ENCODE measurements at regions not wholly inside any gene's neighbourhood (a gene's known extent, or its start where the extent isn't known, plus 50 kb on each side); places are given as distances from the start of the nearest gene placed in this dataset.

GRCh38 chr2:226376516-226377180 lies 423.0 kb downstream of the IRS1 start:
- DNase-seq, result no peak

GRCh38 chr2:226366920-226367319 lies 432.7 kb downstream of the IRS1 start:
- no peak for DNase-seq

GRCh38 chr2:226364217-226364616 lies 435.4 kb downstream of the IRS1 start:
- DNase-seq, result no peak

- no peak for DNase-seq
Observed at GRCh38 chr2:226362980-226363379, 436.6 kb downstream of the IRS1 start.

GRCh38 chr2:226360658-226361057 lies 439.0 kb downstream of the IRS1 start:
- no peak for DNase-seq

- DNase-seq, result no peak
Observed at GRCh38 chr2:226358688-226359087, 440.9 kb downstream of the IRS1 start.

GRCh38 chr2:226357816-226358215 lies 441.8 kb downstream of the IRS1 start:
- no peak for DNase-seq

- no peak for DNase-seq
Observed at GRCh38 chr2:226355600-226355999, 444.0 kb downstream of the IRS1 start.

GRCh38 chr2:226354434-226354833 lies 445.2 kb downstream of the IRS1 start:
- no peak for DNase-seq

GRCh38 chr2:226352941-226353560 lies 446.6 kb downstream of the IRS1 start:
- no peak for DNase-seq

- DNase-seq, result no peak
Observed at GRCh38 chr2:226351711-226352110, 447.9 kb downstream of the IRS1 start.

- no peak for DNase-seq
Observed at GRCh38 chr2:226339616-226340015, 460.0 kb downstream of the IRS1 start.

- DNase-seq, result no peak
Observed at GRCh38 chr2:226338825-226339224, 460.8 kb downstream of the IRS1 start.

- no peak for DNase-seq
Observed at GRCh38 chr2:226337941-226338600, 461.5 kb downstream of the IRS1 start.

- no peak for DNase-seq
Observed at GRCh38 chr2:226336283-226336682, 463.3 kb downstream of the IRS1 start.

GRCh38 chr2:226334981-226335720 lies 464.5 kb downstream of the IRS1 start:
- no peak for DNase-seq

GRCh38 chr2:226333388-226333787 lies 466.2 kb downstream of the IRS1 start:
- DNase-seq, result no peak

- no peak for DNase-seq
Observed at GRCh38 chr2:226330206-226330605, 469.4 kb downstream of the IRS1 start.

GRCh38 chr2:226329180-226329579 lies 470.4 kb downstream of the IRS1 start:
- DNase-seq, result no peak

GRCh38 chr2:226327830-226328229 lies 471.8 kb downstream of the IRS1 start:
- no peak for DNase-seq

- DNase-seq, result no peak
Observed at GRCh38 chr2:226325526-226325925, 474.1 kb downstream of the IRS1 start.

- no peak for DNase-seq
Observed at GRCh38 chr2:226320076-226320948, 479.3 kb downstream of the IRS1 start.

- DNase-seq, result no peak
Observed at GRCh38 chr2:226317970-226318369, 481.6 kb downstream of the IRS1 start.

Measured in cerebellar nuclear complex (tissue), 1 donor.